SKM-1 (cell line): ENCODE measurements at regions not wholly inside any gene's neighbourhood (a gene's known extent, or its start where the extent isn't known, plus 50 kb on each side); places are given as distances from the start of the nearest gene placed in this dataset.
"Not testable (repeated sequence)": the region's sequence is repeated elsewhere in the genome, so short reads cannot be mapped to it uniquely, and the experiment has no call there.

ENCODE experiments used
- DNase-seq: peaks from one replicate; lab custom pipeline; 2025; ENCODE audit not compliant: unreplicated experiment; lab: John Stamatoyannopoulos, UW

- no peak for DNase-seq
Measured at GRCh38 chr1:185441605-185442004, 124.6 kb upstream of the IVNS1ABP start.

- no peak for DNase-seq
Measured at GRCh38 chr1:185440877-185441276, 123.8 kb upstream of the IVNS1ABP start.

- no peak for DNase-seq
Measured at GRCh38 chr1:185439727-185440415, 122.8 kb upstream of the IVNS1ABP start.

- no peak for DNase-seq
Measured at GRCh38 chr1:185438936-185439335, 121.9 kb upstream of the IVNS1ABP start.

- no peak for DNase-seq
Measured at GRCh38 chr1:185435696-185436379, 118.8 kb upstream of the IVNS1ABP start.

- DNase-seq, result no peak
Measured at GRCh38 chr1:185434721-185435120, 117.7 kb upstream of the IVNS1ABP start.

- peak; percentile 63 for DNase-seq
Measured at GRCh38 chr1:185433667-185434066, 116.6 kb upstream of the IVNS1ABP start.

GRCh38 chr1:185432948-185433347 lies 115.9 kb upstream of the IVNS1ABP start:
- no peak for DNase-seq

- no peak for DNase-seq
Measured at GRCh38 chr1:185431612-185432011, 114.6 kb upstream of the IVNS1ABP start.

GRCh38 chr1:185429668-185430067 lies 112.6 kb upstream of the IVNS1ABP start:
- DNase-seq, result not testable (repeated sequence)

GRCh38 chr1:185427776-185428175 lies 110.7 kb upstream of the IVNS1ABP start:
- no peak for DNase-seq

- no peak for DNase-seq
Measured at GRCh38 chr1:185427264-185427663, 110.2 kb upstream of the IVNS1ABP start.

GRCh38 chr1:185426848-185427247 lies 109.8 kb upstream of the IVNS1ABP start:
- DNase-seq, result no peak

GRCh38 chr1:185425163-185425562 lies 108.1 kb upstream of the IVNS1ABP start:
- DNase-seq, result no peak

- no peak for DNase-seq
Measured at GRCh38 chr1:185421485-185422107, 104.6 kb upstream of the IVNS1ABP start.

- peak; percentile 96 for DNase-seq
Measured at GRCh38 chr1:185420588-185421081, 103.6 kb upstream of the IVNS1ABP start.

GRCh38 chr1:185419718-185420117 lies 102.7 kb upstream of the IVNS1ABP start:
- no peak for DNase-seq

GRCh38 chr1:185418472-185418871 lies 101.4 kb upstream of the IVNS1ABP start:
- DNase-seq, result no peak

GRCh38 chr1:185412385-185413087 lies 95.5 kb upstream of the IVNS1ABP start:
- DNase-seq, result no peak

- no peak for DNase-seq
Measured at GRCh38 chr1:185409763-185410528, 92.9 kb upstream of the IVNS1ABP start.

GRCh38 chr1:185409345-185409744 lies 92.3 kb upstream of the IVNS1ABP start:
- DNase-seq, result no peak
